ENCODE measurements at regions not wholly inside any gene's neighbourhood (a gene's known extent, or its start where the extent isn't known, plus 50 kb on each side); places are given as distances from the start of the nearest gene placed in this dataset.

GRCh38 chr1:47572731-47573430, 135.0 kb downstream of the FOXD2 start:
- DNase-seq: peak; percentile 46

More at GRCh38 chr1:47572731-47573430, 135.0 kb downstream of the FOXD2 start:
- Histone ChIP-seq H2AK5ac (ENCODE audit: insufficient read length, low read length) (no peak overlapping the region), H4K20me1 (ENCODE audit: control insufficient read depth, insufficient read depth, insufficient read length) (no peaks in the 10 kb centered on the region), H3K79me2 (ENCODE audit: insufficient read depth, low read length) (no peaks in the 10 kb centered on the region), H3K4me1 (ENCODE audit: insufficient read depth, low read length) (peaks cover 15% of the 10 kb centered on the region; the same call in 1 of the 2 replicates), H2BK5ac (ENCODE audit: insufficient read length, low read length) (no peak overlapping the region), H4K8ac (replicated peaks; ENCODE audit: insufficient read length, low read depth, low read length) (no peak overlapping the region), H3K14ac (ENCODE audit: insufficient read depth, low read length) (no peak overlapping the region; the same call in 1 of the 2 replicates), H3T11ph (ENCODE audit: low read length) (no peak overlapping the region), H3K18ac (ENCODE audit: insufficient read length, low read depth, low read length) (no peak overlapping the region), H3K23ac (ENCODE audit: insufficient read length, low read depth, low read length) (no peak overlapping the region), H4K5ac (ENCODE audit: insufficient read length, low read depth, low read length) (no peak overlapping the region), H3K9me3 (ENCODE audit: control insufficient read depth, low read depth, low read length) (no peaks in the 10 kb centered on the region), H2BK12ac (ENCODE audit: insufficient read length, low read depth, low read length) (no peak overlapping the region), H2AFZ (ENCODE audit: low read length) (no peak overlapping the region), H3K23me2 (ENCODE audit: insufficient read length, low read depth, low read length, poor library complexity, severe bottlenecking) (no peaks in the 10 kb centered on the region), H2BK15ac (ENCODE audit: low read depth, low read length) (no peak overlapping the region), H2BK120ac (ENCODE audit: low read depth, low read length, poor library complexity, severe bottlenecking) (no peak overlapping the region), H3K79me1 (ENCODE audit: insufficient read depth, low read depth, low read length, poor library complexity, severe bottlenecking) (no peaks in the 10 kb centered on the region), H3K4ac (ENCODE audit: low read depth, low read length) (no peak overlapping the region), H3K27ac (ENCODE audit: insufficient read length, low read depth, low read length) (no peak overlapping the region), H3K27me3 (ENCODE audit: insufficient read depth, low read length) (no peaks in the 10 kb centered on the region; the same call in 1 of the 2 replicates), H3K56ac (ENCODE audit: insufficient read length, low read depth, low read length) (no peak overlapping the region), H2BK20ac (ENCODE audit: low read depth, low read length, poor library complexity, severe bottlenecking) (no peak overlapping the region), H3K9ac (ENCODE audit: extremely low read depth, insufficient read length, low read length) (no peak overlapping the region), H3K4me2 (ENCODE audit: insufficient read depth, insufficient read length, low read length) (no peak overlapping the region), H4K91ac (ENCODE audit: insufficient read length, low read depth, low read length) (no peak overlapping the region)
- Mint-ChIP-seq H3K27ac (peak overlapping the region in 1 of 3 experiments; percentile 61; a peak in 1 of 7 replicates), H3K9me3 (no peaks in the 10 kb centered on the region), H3K36me3 (ENCODE audit: insufficient read depth in 1 of 3, low read depth in 3 of 3) (no peaks in the 10 kb centered on the region; a peak in 1 of 7 replicates), H3K4me1 (peaks cover 57 to 62% of the 10 kb centered on the region in 2 experiments), H3K27me3 (ENCODE audit: low read depth) (peaks cover 28% of the 10 kb centered on the region), H3K4me3 (no peak overlapping the region; a peak in 1 of 5 replicates)
- no peak for TF ChIP-seq CTCF (conservative IDR thresholded peaks at IDR 0.05)
- no CpG with 5 or more reads among the region's 13 CpGs for WGBS (ENCODE audit: extremely low coverage, insufficient read length, low lambda C conversion rate)

Data from H9 (cell line).